ENCODE measurements at regions not wholly inside any gene's neighbourhood (a gene's known extent, or its start where the extent isn't known, plus 50 kb on each side); places are given as distances from the start of the nearest gene placed in this dataset.

GRCh38 chr11:26149585-26149984, 182.3 kb upstream of the ANO3 start:
- H3K4me3 Mint-ChIP-seq: no peak overlapping the region
- no peaks in the 10 kb centered on the region for H3K9me3 Mint-ChIP-seq
- H3K27ac Mint-ChIP-seq: no peak overlapping the region
- no peaks in the 10 kb centered on the region for H3K27me3 Mint-ChIP-seq (ENCODE audit: low read depth)
- H3K4me1 Mint-ChIP-seq: peaks cover 11% of the 10 kb centered on the region
- TF ChIP-seq CTCF (IDR thresholded peaks at IDR 0.05; ENCODE audit: unreplicated experiment): no peak
- no peak for DNase-seq (ENCODE audit: low spot score in 2 of 2, unreplicated experiment in 2 of 2)
- no peaks in the 10 kb centered on the region for H3K36me3 Mint-ChIP-seq

- Mint-ChIP-seq H3K27ac (no peak overlapping the region), H3K4me1 (peaks cover 8% of the 10 kb centered on the region), H3K9me3 (no peaks in the 10 kb centered on the region)
These were observed 181.9 kb upstream of the ANO3 start for GRCh38 chr11:26150031-26150430.

GRCh38 chr11:26158251-26158650, 173.7 kb upstream of the ANO3 start:
- Mint-ChIP-seq H3K36me3 (no peaks in the 10 kb centered on the region), H3K27ac (no peak overlapping the region), H3K9me3 (no peaks in the 10 kb centered on the region), H3K4me3 (no peak overlapping the region), H3K27me3 (ENCODE audit: low read depth) (peaks cover 2% of the 10 kb centered on the region), H3K4me1 (no peaks in the 10 kb centered on the region)
- TF ChIP-seq CTCF (IDR thresholded peaks at IDR 0.05; ENCODE audit: unreplicated experiment): no peak
- DNase-seq (ENCODE audit: low spot score in 2 of 2, unreplicated experiment in 2 of 2): no peak

More at GRCh38 chr11:26150031-26150430, 181.9 kb upstream of the ANO3 start:
- no peak overlapping the region for H3K4me3 Mint-ChIP-seq
- no peak for DNase-seq (ENCODE audit: low spot score in 2 of 2, unreplicated experiment in 2 of 2)
- TF ChIP-seq CTCF (IDR thresholded peaks at IDR 0.05; ENCODE audit: unreplicated experiment): no peak
- no peaks in the 10 kb centered on the region for H3K27me3 Mint-ChIP-seq (ENCODE audit: low read depth)
- H3K36me3 Mint-ChIP-seq: no peaks in the 10 kb centered on the region

GRCh38 chr11:26162291-26162690, 169.6 kb upstream of the ANO3 start:
- peaks cover 4% of the 10 kb centered on the region for H3K27me3 Mint-ChIP-seq (ENCODE audit: low read depth)
- no peak for DNase-seq (ENCODE audit: low spot score in 2 of 2, unreplicated experiment in 2 of 2)
- no peaks in the 10 kb centered on the region for H3K4me1 Mint-ChIP-seq
- no peaks in the 10 kb centered on the region for H3K36me3 Mint-ChIP-seq
- TF ChIP-seq CTCF (IDR thresholded peaks at IDR 0.05; ENCODE audit: unreplicated experiment): no peak
- H3K9me3 Mint-ChIP-seq: no peaks in the 10 kb centered on the region
- no peak overlapping the region for H3K27ac Mint-ChIP-seq
- H3K4me3 Mint-ChIP-seq: no peak overlapping the region

GRCh38 chr11:26186389-26186788, 145.5 kb upstream of the ANO3 start:
- Mint-ChIP-seq H3K4me3 (no peak overlapping the region), H3K4me1 (peaks cover 14% of the 10 kb centered on the region), H3K9me3 (no peaks in the 10 kb centered on the region), H3K36me3 (no peaks in the 10 kb centered on the region), H3K27ac (no peak overlapping the region), H3K27me3 (ENCODE audit: low read depth) (no peaks in the 10 kb centered on the region)
- no peak for DNase-seq (ENCODE audit: low spot score in 2 of 2, unreplicated experiment in 2 of 2)
- TF ChIP-seq CTCF (IDR thresholded peaks at IDR 0.05; ENCODE audit: unreplicated experiment): no peak

GRCh38 chr11:26187639-26188038, 144.3 kb upstream of the ANO3 start:
- no peaks in the 10 kb centered on the region for H3K9me3 Mint-ChIP-seq
- H3K27ac Mint-ChIP-seq: no peak overlapping the region
- H3K27me3 Mint-ChIP-seq (ENCODE audit: low read depth): no peaks in the 10 kb centered on the region
- no peaks in the 10 kb centered on the region for H3K36me3 Mint-ChIP-seq
- no peak overlapping the region for H3K4me3 Mint-ChIP-seq
- DNase-seq (ENCODE audit: low spot score in 2 of 2, unreplicated experiment in 2 of 2): no peak
- no peak for TF ChIP-seq CTCF (IDR thresholded peaks at IDR 0.05; ENCODE audit: unreplicated experiment)
- peaks cover 14% of the 10 kb centered on the region for H3K4me1 Mint-ChIP-seq
